ENCODE measurements at regions not wholly inside any gene's neighbourhood (a gene's known extent, or its start where the extent isn't known, plus 50 kb on each side); places are given as distances from the start of the nearest gene placed in this dataset.

DNA sequence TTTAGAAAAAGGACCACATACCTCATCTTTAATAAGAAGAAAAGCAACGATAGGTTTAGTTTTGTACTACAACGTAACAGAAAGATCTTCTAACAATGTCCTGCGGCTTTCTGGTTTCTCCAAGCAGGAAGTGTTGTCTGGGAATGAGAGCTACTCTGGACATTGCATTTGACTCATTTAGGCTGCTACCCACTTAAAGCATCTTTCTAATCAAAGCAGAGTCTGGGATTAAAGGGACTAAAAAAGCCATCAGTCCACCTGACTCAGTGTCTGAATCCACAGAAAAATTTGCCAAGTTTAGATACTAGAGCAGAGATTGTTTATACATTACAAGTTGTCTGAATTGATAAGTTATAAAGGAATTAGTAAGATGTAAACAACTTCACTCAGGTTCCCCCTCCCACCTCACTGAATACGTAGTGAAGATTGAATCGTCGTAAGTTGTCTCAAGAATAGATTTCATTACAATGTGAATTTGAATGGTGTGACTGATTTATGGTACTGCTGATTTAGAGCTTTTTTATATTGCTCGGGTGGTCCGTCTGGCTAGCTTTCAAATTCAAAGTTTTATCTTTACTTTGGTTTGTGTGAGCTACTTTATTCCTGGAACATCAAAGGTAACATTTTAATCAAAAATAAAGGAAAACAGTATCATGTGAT lies 70.2 kb upstream of the SMIM21 start:
- Mint-ChIP-seq H3K36me3 (ENCODE audit: low read depth) (no peaks in the 10 kb centered on the region), H3K4me3 (no peak overlapping the region), H3K27me3 (ENCODE audit: low read depth) (peaks cover 15% of the 10 kb centered on the region), H3K27ac (no peak overlapping the region), H3K9me3 (no peaks in the 10 kb centered on the region), H3K4me1 (ENCODE audit: low read depth) (no peaks in the 10 kb centered on the region)
- DNase-seq: no peak
- CTCF ChIA-PET: no interaction called here
- intact Hi-C loops (cut with micrococcal nuclease): no loop called here

DNA sequence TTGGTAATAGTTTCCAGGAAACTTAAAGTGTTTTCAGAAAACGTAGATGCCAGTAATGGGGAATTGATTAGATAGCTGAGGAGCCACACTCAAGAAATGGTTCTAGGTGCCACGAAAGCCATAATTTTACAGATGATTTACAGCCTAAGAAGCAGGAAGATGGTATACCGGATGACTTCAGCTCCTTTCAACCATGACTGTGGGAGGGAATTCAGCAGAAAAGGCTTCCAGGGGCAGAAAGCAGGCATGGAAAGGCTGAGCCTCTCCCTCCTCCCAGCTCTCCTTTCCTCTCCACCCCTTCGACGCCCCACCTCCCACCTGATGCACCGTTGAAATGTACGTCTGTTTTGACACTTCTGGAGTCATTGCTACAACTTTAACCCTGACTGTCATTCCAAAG lies 68.6 kb upstream of the SMIM21 start:
- peaks cover 15% of the 10 kb centered on the region for H3K27me3 Mint-ChIP-seq (ENCODE audit: low read depth)
- CTCF ChIA-PET: interaction anchor here (0.8 kb wide), 1 partner anchor 16 kb away, joined by 3 read pairs; no protein-coding TSS in a partner anchor
- no peak for DNase-seq
- no peaks in the 10 kb centered on the region for H3K36me3 Mint-ChIP-seq (ENCODE audit: low read depth)
- no peak overlapping the region for H3K27ac Mint-ChIP-seq
- H3K4me1 Mint-ChIP-seq (ENCODE audit: low read depth): no peaks in the 10 kb centered on the region
- H3K9me3 Mint-ChIP-seq: no peaks in the 10 kb centered on the region
- intact Hi-C loops (cut with micrococcal nuclease): no loop called here
- no peak overlapping the region for H3K4me3 Mint-ChIP-seq

DNA sequence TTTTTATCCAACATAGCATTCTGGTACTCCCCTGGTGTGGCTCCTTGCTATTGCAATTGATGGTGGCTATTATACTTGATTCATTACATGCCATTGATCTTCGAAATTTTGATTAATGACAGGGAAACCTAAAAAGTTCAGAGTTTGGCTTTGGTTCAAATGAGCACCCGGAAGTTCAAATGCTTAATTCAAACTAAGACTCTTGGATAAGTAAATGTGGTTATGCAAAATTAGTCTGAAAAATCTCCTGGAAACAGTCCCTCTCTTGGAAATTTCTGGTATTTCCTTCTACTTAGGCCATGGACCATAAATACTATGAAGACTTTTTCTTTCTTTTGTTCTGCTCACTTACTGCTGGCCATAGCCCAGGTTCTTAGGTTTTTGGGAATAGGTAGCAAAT lies 65.3 kb upstream of the SMIM21 start:
- CTCF ChIA-PET: no interaction called here
- no peak for DNase-seq
- H3K27ac Mint-ChIP-seq: no peak overlapping the region
- intact Hi-C loops (cut with micrococcal nuclease): no loop called here
- H3K36me3 Mint-ChIP-seq (ENCODE audit: low read depth): no peaks in the 10 kb centered on the region
- peaks cover 13% of the 10 kb centered on the region for H3K27me3 Mint-ChIP-seq (ENCODE audit: low read depth)
- H3K4me3 Mint-ChIP-seq: no peak overlapping the region
- H3K4me1 Mint-ChIP-seq (ENCODE audit: low read depth): no peaks in the 10 kb centered on the region
- H3K9me3 Mint-ChIP-seq: no peaks in the 10 kb centered on the region

DNA sequence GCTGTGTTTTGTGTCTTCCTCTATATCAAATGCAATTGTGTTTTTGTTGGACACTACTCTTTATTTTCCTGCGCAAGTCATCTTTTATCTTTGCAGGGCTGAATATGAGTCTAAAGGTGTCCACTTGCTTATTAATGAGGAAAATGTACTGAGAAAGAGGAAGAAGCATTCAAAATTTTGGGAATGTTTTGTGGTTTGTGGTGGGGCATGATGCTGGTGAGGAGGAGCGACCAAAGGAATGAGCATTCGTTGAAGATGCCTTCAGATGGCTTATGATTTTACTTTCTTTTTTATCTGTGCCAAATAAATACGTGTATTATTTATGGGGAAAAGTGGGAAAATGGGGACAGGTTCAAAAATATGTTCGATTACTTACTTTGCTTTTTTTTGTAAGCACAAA lies 63.9 kb upstream of the SMIM21 start:
- H3K27ac Mint-ChIP-seq: no peak overlapping the region
- H3K4me1 Mint-ChIP-seq (ENCODE audit: low read depth): no peaks in the 10 kb centered on the region
- peaks cover 8% of the 10 kb centered on the region for H3K27me3 Mint-ChIP-seq (ENCODE audit: low read depth)
- no peaks in the 10 kb centered on the region for H3K36me3 Mint-ChIP-seq (ENCODE audit: low read depth)
- intact Hi-C loops (cut with micrococcal nuclease): no loop called here
- no peaks in the 10 kb centered on the region for H3K9me3 Mint-ChIP-seq
- no peak for DNase-seq
- no peak overlapping the region for H3K4me3 Mint-ChIP-seq
- CTCF ChIA-PET: no interaction called here

DNA sequence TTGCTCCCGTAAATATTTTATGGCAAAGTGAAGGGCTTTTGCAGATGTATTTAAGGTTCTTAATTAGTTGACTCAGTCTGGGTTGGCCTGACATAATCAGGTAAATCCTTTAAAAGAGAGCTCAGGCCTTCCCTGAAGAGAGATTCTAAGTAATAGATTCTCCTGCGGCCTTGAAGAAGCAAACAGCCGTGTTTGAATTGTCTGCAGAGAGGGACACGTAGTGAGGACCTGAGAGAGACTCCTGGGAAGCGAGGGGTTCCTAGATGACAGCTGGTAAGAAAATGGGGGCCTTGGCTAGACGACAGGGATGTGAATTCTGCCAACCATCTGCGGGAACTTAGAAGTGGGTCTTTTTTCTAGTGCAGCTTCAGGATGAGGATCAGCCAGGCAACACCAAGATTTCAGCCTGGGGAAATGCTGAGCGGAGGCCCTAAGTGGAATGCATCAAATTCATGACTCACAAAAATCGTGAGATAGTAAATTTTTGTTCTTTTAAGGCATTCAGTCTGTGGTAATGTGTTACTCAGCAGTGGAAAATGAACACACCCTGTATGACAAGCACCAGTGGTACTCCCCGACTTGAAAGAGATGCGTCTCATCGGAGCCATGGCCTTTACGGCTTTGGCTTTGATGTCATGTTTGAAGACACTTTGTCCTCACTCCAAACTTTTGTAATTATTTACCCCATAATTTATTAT lies 62.1 kb upstream of the SMIM21 start:
- H3K4me3 Mint-ChIP-seq: no peak overlapping the region
- no peak overlapping the region for H3K27ac Mint-ChIP-seq
- no peaks in the 10 kb centered on the region for H3K36me3 Mint-ChIP-seq (ENCODE audit: low read depth)
- H3K9me3 Mint-ChIP-seq: no peaks in the 10 kb centered on the region
- no peaks in the 10 kb centered on the region for H3K4me1 Mint-ChIP-seq (ENCODE audit: low read depth)
- H3K27me3 Mint-ChIP-seq (ENCODE audit: low read depth): peaks cover 9% of the 10 kb centered on the region
- intact Hi-C loops (cut with micrococcal nuclease): no loop called here
- CTCF ChIA-PET: interaction anchor here (0.7 kb wide), 1 partner anchor 13 kb away, joined by 3 read pairs; no protein-coding TSS in a partner anchor
- DNase-seq: no peak

DNA sequence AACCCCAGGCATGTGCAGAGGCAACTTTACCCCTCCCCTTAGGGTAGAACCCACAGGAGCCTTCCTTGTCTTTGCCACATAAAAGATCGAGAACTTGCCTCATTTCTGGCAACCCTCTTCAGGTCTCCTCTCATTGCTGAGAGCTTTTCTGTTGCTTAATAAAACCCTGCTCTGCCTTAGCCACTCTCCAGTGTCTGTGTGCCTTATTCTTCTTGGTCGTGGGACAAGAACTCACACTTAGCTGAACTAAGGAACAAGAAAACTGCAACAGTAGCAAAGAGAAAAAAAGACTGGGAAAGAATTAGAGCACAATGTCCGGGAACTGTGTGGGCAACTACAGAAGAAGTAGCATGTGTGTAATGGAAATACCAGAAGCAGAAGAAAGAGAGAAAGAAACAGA lies 56.2 kb upstream of the SMIM21 start:
- intact Hi-C loops (cut with micrococcal nuclease): no loop called here
- CTCF ChIA-PET: no interaction called here

DNA sequence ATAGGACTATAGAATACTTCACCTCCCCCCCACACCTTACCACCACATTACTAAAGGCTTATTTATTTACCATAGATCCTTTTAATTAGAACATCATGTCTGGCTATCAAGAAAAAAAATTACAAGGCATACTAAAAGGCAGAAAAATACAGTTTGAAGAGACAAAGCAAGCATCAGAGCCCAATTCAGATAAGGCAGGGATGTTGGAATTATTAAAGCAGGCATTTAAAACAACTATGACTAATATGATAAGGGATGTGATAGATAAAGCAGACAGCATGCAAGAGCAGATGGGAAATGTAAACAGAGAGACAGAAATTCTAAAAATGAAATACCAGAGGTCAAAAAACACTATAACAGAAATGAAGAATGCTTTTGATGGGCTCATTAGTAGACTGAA lies 55.4 kb upstream of the SMIM21 start:
- H3K9me3 Mint-ChIP-seq: peaks cover 9% of the 10 kb centered on the region
- no peaks in the 10 kb centered on the region for H3K36me3 Mint-ChIP-seq (ENCODE audit: low read depth)
- CTCF ChIA-PET: no interaction called here
- DNase-seq: no peak
- intact Hi-C loops (cut with micrococcal nuclease): no loop called here
- peaks cover 5% of the 10 kb centered on the region for H3K4me1 Mint-ChIP-seq (ENCODE audit: low read depth)
- peaks cover 24% of the 10 kb centered on the region for H3K27me3 Mint-ChIP-seq (ENCODE audit: low read depth)
- H3K4me3 Mint-ChIP-seq: no peak overlapping the region
- H3K27ac Mint-ChIP-seq: no peak overlapping the region

More for the DNA sequence above, 56.2 kb upstream of the SMIM21 start:
- Mint-ChIP-seq H3K9me3 (peaks cover 9% of the 10 kb centered on the region), H3K27ac (no peak overlapping the region), H3K4me1 (ENCODE audit: low read depth) (peaks cover 5% of the 10 kb centered on the region), H3K36me3 (ENCODE audit: low read depth) (no peaks in the 10 kb centered on the region), H3K4me3 (no peak overlapping the region), H3K27me3 (ENCODE audit: low read depth) (peaks cover 26% of the 10 kb centered on the region)
- DNase-seq: no peak

DNA sequence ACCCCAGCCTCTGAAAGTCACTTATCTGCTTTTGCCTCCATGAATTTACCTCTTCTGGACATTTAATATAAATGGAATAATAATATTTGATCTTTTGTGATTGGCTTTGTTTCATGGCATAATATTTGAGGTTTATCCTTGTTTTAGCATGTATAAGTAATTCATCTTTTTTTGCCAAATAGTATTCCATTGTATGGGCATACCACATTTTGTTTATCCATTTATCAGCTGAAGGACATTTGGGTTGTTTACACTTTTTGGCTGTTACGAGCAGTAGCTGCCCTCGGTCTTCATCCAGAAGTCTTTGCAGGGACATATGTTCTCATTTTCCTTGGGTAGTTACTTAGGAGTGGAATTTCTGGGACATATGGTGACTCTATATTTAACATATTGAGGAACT lies 53.0 kb upstream of the SMIM21 start:
- peaks cover 9% of the 10 kb centered on the region for H3K9me3 Mint-ChIP-seq
- no peak overlapping the region for H3K4me3 Mint-ChIP-seq
- H3K27ac Mint-ChIP-seq: no peak overlapping the region
- no peak for DNase-seq
- intact Hi-C loops (cut with micrococcal nuclease): no loop called here
- no peaks in the 10 kb centered on the region for H3K36me3 Mint-ChIP-seq (ENCODE audit: low read depth)
- CTCF ChIA-PET: interaction anchor here (0.6 to 1.1 kb wide), 4 partner anchors 15 to 349 kb away, joined by 3 to 5 read pairs (median 3); no protein-coding TSS in a partner anchor
- peaks cover 20% of the 10 kb centered on the region for H3K27me3 Mint-ChIP-seq (ENCODE audit: low read depth)
- peaks cover 5% of the 10 kb centered on the region for H3K4me1 Mint-ChIP-seq (ENCODE audit: low read depth)

DNA sequence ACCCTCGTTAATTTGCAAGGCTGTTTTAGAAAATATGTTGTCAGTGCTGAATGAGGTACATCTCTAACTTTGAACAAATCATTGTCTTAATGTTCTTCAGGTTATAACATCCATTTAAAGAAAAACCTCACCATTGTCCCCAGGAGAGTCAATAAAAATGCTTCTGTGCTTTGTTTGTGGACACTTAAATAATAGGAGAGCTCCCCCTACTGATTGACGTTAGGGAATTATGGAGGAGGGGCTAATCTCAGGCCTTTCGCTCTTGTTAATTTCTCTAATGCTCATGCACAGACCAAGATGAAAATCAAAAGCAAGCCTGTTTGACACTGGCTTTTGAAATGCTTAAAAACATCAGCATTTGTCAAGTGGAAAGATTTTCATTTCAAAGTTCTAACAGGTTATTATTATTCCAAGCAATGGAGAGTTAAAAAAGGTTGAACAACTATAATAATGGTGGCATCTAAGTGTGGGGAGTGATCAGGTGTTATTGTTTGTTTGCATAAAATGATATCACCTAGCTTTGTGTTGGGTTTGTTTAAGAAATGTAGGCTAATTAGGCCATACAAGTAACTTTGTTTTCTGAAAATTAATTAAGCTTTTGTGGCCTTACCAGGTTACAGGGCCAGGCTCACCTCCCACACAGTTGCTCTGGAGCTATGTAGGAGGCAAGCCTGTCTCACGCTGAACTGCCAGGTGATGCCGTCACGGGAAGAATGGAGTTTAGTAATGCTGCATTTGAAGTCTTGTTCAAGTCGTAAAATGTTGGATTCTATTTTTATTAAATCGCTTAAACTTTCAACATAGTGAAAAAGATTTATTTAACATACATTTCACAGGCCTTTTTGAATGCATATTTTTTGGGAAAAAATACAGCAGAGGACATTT lies 51.7 kb upstream of the SMIM21 start:
- intact Hi-C loops (cut with micrococcal nuclease): loop anchor here (1.0 to 10.0 kb wide), 6 partner anchors 232 to 866 kb away; no protein-coding TSS in a partner anchor
- Mint-ChIP-seq H3K36me3 (ENCODE audit: low read depth) (no peaks in the 10 kb centered on the region), H3K4me3 (no peak overlapping the region), H3K4me1 (ENCODE audit: low read depth) (peaks cover 5% of the 10 kb centered on the region), H3K9me3 (peaks cover 9% of the 10 kb centered on the region), H3K27me3 (ENCODE audit: low read depth) (peaks cover 16% of the 10 kb centered on the region), H3K27ac (no peak overlapping the region)
- no peak for DNase-seq
- CTCF ChIA-PET: interaction anchor here (0.6 to 1.2 kb wide), 8 partner anchors 8 to 1126 kb away, joined by 3 to 5 read pairs (median 3); no protein-coding TSS in a partner anchor

DNA sequence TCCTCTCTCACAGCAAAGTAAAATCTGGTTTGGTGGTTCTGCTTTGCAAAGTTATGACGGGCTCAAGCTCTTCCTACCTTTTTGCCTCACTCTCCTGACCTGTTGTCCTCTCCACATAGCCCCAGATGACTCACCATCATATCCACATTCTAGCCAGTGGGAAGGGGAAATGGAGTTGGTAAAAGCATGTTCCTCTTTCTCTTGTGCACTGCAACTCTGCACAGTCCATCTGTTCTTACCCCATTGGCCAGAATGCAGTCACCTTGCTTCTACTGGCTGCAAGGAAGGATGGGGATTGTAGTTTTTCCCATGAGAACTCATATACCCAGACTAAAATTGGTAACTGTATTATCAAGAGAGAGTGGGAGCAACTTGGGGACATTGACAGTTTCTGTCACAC lies 50.4 kb upstream of the SMIM21 start:
- Mint-ChIP-seq H3K4me1 (ENCODE audit: low read depth) (peaks cover 1% of the 10 kb centered on the region), H3K27me3 (ENCODE audit: low read depth) (peaks cover 8% of the 10 kb centered on the region), H3K4me3 (no peak overlapping the region), H3K9me3 (peaks cover under 1% of the 10 kb centered on the region), H3K36me3 (ENCODE audit: low read depth) (no peaks in the 10 kb centered on the region), H3K27ac (no peak overlapping the region)
- intact Hi-C loops (cut with micrococcal nuclease): loop anchor here (5.0 to 10.0 kb wide), 3 partner anchors 231 to 867 kb away; no protein-coding TSS in a partner anchor
- no peak for DNase-seq
- CTCF ChIA-PET: interaction anchor here (0.8 to 0.9 kb wide), 3 partner anchors 11 to 23 kb away, joined by 3 to 4 read pairs (median 3); no protein-coding TSS in a partner anchor

Data from activated naive CD4-positive, alpha-beta T cell treated with anti-CD3 and anti-CD28 coated beads for 36 hours (primary cell).